Lower leg skin (tissue), 4 donors: ENCODE measurements at regions not wholly inside any gene's neighbourhood (a gene's known extent, or its start where the extent isn't known, plus 50 kb on each side); places are given as distances from the start of the nearest gene placed in this dataset.

Experiments used
- DNase-seq, 2 donors: peaks; one replicate each; pipeline ENCODE4 v3.0.0-alpha.2; 2019; ENCODE audit warnings: low spot score in 2 of 2
- H3K4me3 ChIP-seq: fragments of 200-600 bp; sonication (generic); 2 replicates; pipeline ENCODE4 v1.5.1; 2017; ENCODE audit warnings: mild to moderate bottlenecking, low read depth; ENCODE audit not compliant: poor library complexity, severe bottlenecking
- POLR2A ChIP-seq, 2 donors: fragments of 450-650 bp; IDR thresholded peaks; one replicate each; pipeline ENCODE4 v1.6.1; 2016 to 2017; ENCODE audit warnings: antibody characterized with exemption in 2 of 2, mild to moderate bottlenecking in 1 of 2, moderate library complexity in 1 of 2
- WGBS, 2 donors: methylation state at CpG; one replicate each; pipeline ENCODE4 v1.1.5; 2018; 5-methylcytosine and 5-hydroxymethylcytosine counted together
- intact Hi-C: fragments of 100-400 bp; cut with DNase I; formaldehyde crosslinking; loops from one replicate; pipeline ENCODE4 v1.15.0; 2023; ENCODE audit warnings: low total_unique reads
- TF ChIP-seq, protein P1 (sequence below), 3 donors: fragments of 450-650 bp; IDR thresholded peaks; one replicate each; pipeline ENCODE4 v1.5.1; 2016; ENCODE audit warnings: antibody characterized with exemption in 3 of 3, mild to moderate bottlenecking in 3 of 3, moderate library complexity in 2 of 3

DNA sequence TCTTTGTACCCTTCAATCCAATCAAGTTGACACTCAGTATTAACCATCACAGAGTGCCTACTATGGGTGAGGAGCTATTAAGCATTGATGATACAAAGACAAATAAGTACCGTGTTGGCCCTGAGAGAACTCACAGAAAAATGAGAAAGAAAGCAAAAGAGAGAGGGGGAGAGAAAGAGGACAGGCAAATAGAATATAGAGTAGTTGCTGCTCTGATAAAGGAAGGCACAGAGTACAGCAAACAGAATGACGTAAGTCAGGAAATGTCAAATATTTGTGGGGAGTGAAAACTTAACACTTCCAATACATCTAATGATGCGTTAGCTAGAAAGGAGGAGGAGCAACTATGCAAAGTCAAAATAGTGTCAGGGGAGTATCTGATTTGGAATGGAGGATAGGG is 320.6 kb upstream of the KCNH8 start:
- no peak for TF ChIP-seq POLR2A (IDR thresholded peaks at IDR 0.05)
- TF ChIP-seq, protein P1, sequence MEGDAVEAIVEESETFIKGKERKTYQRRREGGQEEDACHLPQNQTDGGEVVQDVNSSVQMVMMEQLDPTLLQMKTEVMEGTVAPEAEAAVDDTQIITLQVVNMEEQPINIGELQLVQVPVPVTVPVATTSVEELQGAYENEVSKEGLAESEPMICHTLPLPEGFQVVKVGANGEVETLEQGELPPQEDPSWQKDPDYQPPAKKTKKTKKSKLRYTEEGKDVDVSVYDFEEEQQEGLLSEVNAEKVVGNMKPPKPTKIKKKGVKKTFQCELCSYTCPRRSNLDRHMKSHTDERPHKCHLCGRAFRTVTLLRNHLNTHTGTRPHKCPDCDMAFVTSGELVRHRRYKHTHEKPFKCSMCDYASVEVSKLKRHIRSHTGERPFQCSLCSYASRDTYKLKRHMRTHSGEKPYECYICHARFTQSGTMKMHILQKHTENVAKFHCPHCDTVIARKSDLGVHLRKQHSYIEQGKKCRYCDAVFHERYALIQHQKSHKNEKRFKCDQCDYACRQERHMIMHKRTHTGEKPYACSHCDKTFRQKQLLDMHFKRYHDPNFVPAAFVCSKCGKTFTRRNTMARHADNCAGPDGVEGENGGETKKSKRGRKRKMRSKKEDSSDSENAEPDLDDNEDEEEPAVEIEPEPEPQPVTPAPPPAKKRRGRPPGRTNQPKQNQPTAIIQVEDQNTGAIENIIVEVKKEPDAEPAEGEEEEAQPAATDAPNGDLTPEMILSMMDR (IDR thresholded peaks at IDR 0.05): no peak
- WGBS, 2 donors: 82 to 86% methylated on average over 3 of the region's 3 CpGs
- no peak overlapping the region for H3K4me3 ChIP-seq
- DNase-seq: no peak
- intact Hi-C loops: no loop called here

DNA sequence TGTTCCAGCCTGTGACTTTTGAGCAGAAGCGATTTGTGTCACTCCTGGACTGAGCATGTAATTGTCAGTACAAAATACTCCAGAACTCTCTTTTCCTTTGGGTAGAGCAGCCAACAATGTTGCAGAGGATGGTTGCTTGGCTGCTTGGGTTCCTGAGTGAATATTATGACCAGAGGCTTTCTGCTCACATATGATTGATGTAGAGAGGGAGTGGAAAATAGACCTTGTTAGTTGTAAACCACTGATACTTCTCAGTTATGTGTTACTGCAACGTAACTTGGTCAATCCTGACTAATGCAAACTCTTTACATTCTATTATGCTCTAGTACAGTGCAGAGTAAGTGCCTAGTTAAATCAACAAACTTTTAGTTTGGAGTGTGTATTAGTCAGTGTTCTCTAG is 322.6 kb upstream of the KCNH8 start:
- intact Hi-C loops: no loop called here
- 86 to 92% methylated on average over 2 of the region's 2 CpGs for WGBS, 2 donors
- no peak for TF ChIP-seq POLR2A (IDR thresholded peaks at IDR 0.05)
- DNase-seq: no peak
- no peak overlapping the region for H3K4me3 ChIP-seq

DNA sequence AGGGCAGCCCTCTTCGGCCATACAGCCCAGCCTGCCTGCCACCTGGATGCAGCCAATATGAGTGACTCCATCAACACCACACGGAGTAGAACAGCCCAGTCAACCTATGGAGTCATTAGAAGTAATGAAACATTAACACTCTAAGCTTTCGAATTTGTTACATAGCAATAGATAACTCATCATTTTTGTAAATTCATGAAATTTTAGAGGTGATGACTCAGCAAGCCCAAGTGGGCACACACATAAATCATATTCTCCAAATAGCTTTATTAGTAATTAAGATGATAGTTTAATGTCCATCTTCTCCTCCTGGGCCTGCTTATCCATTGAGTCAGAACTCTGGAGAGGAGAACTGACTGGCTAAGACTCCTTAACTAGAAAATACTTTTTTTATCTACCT is 335.0 kb upstream of the KCNH8 start:
- WGBS, 2 donors: 87 to 94% methylated on average over 3 of the region's 3 CpGs
- DNase-seq: no peak
- TF ChIP-seq POLR2A (IDR thresholded peaks at IDR 0.05): no peak
- TF ChIP-seq, protein P1 (IDR thresholded peaks at IDR 0.05): no peak
- intact Hi-C loops: no loop called here
- no peak overlapping the region for H3K4me3 ChIP-seq

DNA sequence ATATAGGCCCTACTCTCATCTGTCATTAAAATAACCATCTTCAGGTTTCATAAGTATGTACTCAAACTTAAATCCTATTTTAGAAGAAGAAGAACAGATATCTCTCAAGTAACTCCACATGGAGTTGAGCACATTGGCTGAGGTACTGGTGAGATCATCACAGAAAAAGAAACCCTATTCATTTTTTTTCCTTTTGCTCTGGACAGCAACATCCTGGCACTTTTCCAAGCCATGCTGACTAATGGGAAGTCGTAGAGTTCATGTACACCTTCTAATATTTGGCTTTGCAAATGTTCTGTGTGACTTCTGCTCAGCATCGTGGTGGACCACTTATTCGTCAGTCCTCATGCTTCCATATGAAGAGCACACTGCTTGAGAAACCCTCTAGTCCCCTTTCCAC is 336.0 kb upstream of the KCNH8 start:
- 71 to 74% methylated on average over 3 of the region's 3 CpGs for WGBS, 2 donors

DNA sequence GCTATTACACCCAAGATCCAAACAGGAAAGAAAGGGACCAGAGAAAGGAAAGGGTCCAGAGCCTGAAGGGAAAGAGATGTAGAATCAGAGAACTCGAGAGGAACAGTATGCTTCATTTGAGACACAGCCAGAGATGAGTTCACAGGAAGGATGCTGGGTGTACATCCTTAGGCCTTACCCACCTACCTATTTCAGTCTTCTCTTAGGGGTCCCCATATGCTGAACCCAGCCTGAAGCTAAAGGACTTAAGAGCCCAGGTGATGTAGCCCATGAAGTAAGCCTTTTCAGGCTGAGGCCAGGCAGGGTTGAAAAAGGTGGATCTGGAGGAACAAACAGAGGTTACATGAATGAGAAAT is 338.0 kb upstream of the KCNH8 start:
- TF ChIP-seq, protein P1 (IDR thresholded peaks at IDR 0.05): no peak
- no peak for TF ChIP-seq POLR2A (IDR thresholded peaks at IDR 0.05)
- 70 to 86% methylated on average over 1 of the region's 1 CpG for WGBS, 2 donors
- intact Hi-C loops: no loop called here
- no peak overlapping the region for H3K4me3 ChIP-seq
- DNase-seq: no peak

More for the DNA sequence above, 336.0 kb upstream of the KCNH8 start:
- DNase-seq: no peak
- intact Hi-C loops: no loop called here
- no peak overlapping the region for H3K4me3 ChIP-seq
- TF ChIP-seq POLR2A (IDR thresholded peaks at IDR 0.05): no peak
- TF ChIP-seq, protein P1 (IDR thresholded peaks at IDR 0.05): no peak

DNA sequence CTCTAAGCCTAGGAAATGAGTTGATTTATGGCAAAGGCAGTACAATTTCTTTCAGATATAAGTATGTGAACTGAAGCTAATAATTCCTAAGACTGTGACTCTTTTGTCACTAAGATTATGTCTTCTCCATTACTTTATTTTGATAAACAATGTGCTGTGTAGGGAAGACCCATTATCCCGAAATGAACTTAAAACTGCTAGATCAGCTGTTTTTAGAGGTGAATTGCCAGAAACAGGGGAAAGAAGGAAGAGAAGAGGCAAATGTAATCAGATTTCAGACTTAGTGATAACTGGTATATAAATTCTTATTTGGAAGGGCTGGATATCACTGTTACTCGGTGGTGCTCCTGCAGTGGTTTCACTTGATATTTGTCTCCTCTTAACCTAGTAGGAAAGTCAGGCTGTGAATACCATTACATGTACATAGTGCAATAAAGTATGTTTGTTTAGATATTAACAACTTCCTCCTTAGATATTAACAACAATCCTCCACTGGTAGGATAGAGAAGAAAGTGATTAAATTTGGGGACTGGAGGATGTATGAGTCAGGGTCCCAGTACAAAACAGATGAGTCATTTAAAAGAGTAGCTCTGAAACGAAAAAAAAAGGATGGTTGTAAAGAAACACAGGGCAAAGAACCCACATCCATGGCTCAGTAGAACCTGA is 338.5 kb upstream of the KCNH8 start:
- H3K4me3 ChIP-seq: no peak overlapping the region
- no peak for DNase-seq
- TF ChIP-seq, protein P1 (IDR thresholded peaks at IDR 0.05): no peak
- TF ChIP-seq POLR2A (IDR thresholded peaks at IDR 0.05): no peak
- intact Hi-C loops: no loop called here
- WGBS, 2 donors: 65 to 77% methylated on average over 3 of the region's 3 CpGs
